Gastrocnemius medialis (tissue), 4 donors: ENCODE measurements at regions not wholly inside any gene's neighbourhood (a gene's known extent, or its start where the extent isn't known, plus 50 kb on each side); places are given as distances from the start of the nearest gene placed in this dataset.

ENCODE experiments used
- CTCF ChIP-seq, 5 experiments: fragments of 450-650 bp in 3 of 5; fragments of 200-600 bp in 2 of 5; sonication (generic) in 2 of 5; IDR thresholded peaks in 4 of 5; conservative IDR thresholded peaks in 1 of 5; 1 replicate in 4 of 5; 2 replicates in 1 of 5; pipeline ENCODE4 v1.5.1; 2016 to 2019; ENCODE audit warnings: antibody characterized with exemption in 5 of 5, mild to moderate bottlenecking in 3 of 5, moderate library complexity in 3 of 5
- POLR2A ChIP-seq, 2 donors: fragments of 450-650 bp; IDR thresholded peaks; one replicate each; pipeline ENCODE4 v1.6.1; 2017; ENCODE audit warnings: antibody characterized with exemption in 2 of 2, mild to moderate bottlenecking in 2 of 2, moderate library complexity in 2 of 2

- TF ChIP-seq POLR2A (IDR thresholded peaks at IDR 0.05) (no peak), CTCF (IDR thresholded peaks at IDR 0.05 in 4 of 5, conservative IDR thresholded peaks at IDR 0.05 in 1 of 5) (no peak)
These were observed 274.5 kb upstream of the LRIG3 start for GRCh38 chr12:59194794-59195193.
